Nephron progenitor cell (in vitro differentiated cells): ENCODE measurements at regions not wholly inside any gene's neighbourhood (a gene's known extent, or its start where the extent isn't known, plus 50 kb on each side); places are given as distances from the start of the nearest gene placed in this dataset.
"Not testable (repeated sequence)": the region's sequence is repeated elsewhere in the genome, so short reads cannot be mapped to it uniquely, and the experiment has no call there.

Experiments
- DNase-seq: peaks from one replicate; pipeline ENCODE4 v3.0.0; 2021
- H3K27ac Mint-ChIP-seq: 2 replicates; pipeline ENCODE4 v1.8.0; 2021; ENCODE audit warnings: mild to moderate bottlenecking, moderate library complexity, mixed read lengths
- H3K27me3 Mint-ChIP-seq: 2 replicates; pipeline ENCODE4 v1.8.0; 2021; ENCODE audit warnings: mild to moderate bottlenecking, low read depth, mixed read lengths; ENCODE audit not compliant: poor library complexity
- H3K36me3 Mint-ChIP-seq: 2 replicates; pipeline ENCODE4 v1.8.0; 2021; ENCODE audit warnings: low read depth, mixed read lengths
- H3K4me1 Mint-ChIP-seq: 2 replicates; pipeline ENCODE4 v1.8.0; 2021; ENCODE audit warnings: mixed read lengths
- H3K4me3 Mint-ChIP-seq: 2 replicates; pipeline ENCODE4 v1.8.0; 2021; ENCODE audit warnings: mild to moderate bottlenecking, moderate library complexity, mixed read lengths
- H3K9me3 Mint-ChIP-seq: 2 replicates; pipeline ENCODE4 v1.8.0; 2021; ENCODE audit warnings: mild to moderate bottlenecking, moderate library complexity, mixed read lengths

DNA sequence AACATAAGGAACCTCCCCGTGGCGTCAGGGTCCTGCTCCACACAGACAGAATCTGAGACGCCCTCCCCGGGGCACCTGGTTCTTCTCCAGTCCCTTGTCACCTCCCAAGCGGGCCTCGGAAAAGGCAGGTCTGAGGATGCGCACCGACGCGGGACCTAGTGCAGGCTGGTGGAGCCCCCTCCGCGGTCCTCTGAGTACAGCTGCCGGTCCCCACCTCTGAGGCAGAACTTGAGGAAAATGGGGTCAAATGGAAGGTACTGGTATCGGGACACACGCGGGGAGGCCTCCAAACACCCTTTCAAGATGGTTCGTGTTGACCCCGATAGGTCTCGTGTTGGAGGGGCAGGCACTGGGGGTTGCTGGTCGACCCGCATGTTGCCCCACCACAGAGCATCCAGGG, 1725.3 kb downstream of the SPATA31A7 start:
- H3K36me3 Mint-ChIP-seq, H3K4me1 Mint-ChIP-seq, H3K4me3 Mint-ChIP-seq, DNase-seq, H3K27ac Mint-ChIP-seq, H3K9me3 Mint-ChIP-seq, H3K27me3 Mint-ChIP-seq: not testable (repeated sequence)

DNA sequence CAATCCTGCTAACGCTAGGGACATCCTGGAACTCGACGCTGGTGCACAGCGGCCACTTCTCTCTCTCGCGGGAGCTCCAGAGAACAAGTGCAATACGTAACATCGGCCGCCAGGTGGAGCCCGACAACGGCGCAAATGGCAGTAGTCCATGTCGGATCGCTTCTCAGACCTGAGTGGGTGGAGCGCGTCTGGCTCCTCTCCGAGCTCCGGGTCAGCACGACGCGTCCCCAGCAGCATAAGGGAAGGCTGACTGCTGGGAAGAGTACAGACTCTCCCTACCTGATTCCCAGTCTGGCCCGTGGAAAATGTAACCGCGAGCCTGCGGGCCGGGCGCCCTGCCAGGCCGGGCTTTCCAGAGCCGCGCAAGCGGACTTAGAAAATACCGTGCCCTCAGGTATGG, 1725.8 kb downstream of the SPATA31A7 start:
- not testable (repeated sequence) for DNase-seq, H3K4me1 Mint-ChIP-seq, H3K27me3 Mint-ChIP-seq, H3K9me3 Mint-ChIP-seq, H3K4me3 Mint-ChIP-seq, H3K36me3 Mint-ChIP-seq, H3K27ac Mint-ChIP-seq

DNA sequence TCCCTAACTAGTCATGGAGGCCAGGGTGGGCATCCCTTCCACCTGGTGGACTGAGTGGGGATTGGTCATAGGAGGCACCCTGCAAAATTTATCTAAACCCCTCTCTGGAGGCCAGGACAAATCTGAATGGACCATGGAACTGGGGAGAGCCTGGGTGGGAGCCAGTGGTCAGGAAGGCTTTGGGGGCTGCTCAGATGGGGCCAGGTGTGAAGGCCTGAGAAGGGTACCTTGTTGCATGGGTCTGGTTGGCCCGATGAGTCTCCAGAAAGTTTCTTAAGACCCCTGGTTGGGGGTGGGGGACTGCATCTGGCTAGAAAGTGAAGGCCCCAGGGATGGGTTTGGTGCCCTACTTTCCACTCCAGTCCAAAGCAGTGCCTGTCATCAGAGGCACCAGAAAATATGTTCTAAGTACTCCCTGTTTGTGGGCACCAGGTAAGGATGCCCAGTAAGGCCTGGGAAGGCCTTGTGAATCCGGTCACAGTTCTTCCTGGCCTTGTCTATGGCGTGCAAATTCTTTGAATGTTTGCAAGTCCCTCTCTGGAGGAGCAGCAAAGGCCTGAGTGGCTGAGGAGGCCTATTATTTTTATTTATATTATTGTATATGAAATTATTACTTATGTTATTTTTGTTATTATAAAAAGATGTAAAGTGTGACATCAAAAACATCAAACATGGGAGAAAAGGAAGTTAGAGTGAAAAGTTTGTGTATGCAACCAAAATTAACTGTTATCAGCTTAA, 1729.0 kb downstream of the SPATA31A7 start:
- not testable (repeated sequence) for H3K27ac Mint-ChIP-seq, H3K4me1 Mint-ChIP-seq, DNase-seq, H3K4me3 Mint-ChIP-seq, H3K9me3 Mint-ChIP-seq, H3K27me3 Mint-ChIP-seq, H3K36me3 Mint-ChIP-seq

DNA sequence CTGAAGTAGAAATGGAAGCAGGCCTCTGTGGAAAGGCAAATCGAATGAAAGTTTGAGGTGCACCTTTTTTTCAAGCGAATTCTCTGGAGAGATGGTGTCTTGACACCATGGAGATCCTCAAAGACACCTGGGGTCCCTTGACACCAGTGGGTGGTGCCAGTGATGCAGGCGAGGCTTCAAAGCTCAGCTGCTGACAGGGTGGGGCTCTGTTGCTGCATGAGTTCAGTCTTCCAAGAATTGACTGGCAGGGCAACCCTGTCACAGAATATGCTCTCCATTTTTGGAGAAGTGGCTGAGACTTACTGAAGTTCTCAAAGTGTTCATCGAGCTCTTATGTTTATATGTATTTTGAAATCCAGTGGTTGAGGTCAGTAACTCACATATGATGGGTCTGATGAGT, 1741.6 kb downstream of the SPATA31A7 start:
- H3K27me3 Mint-ChIP-seq, H3K36me3 Mint-ChIP-seq, DNase-seq, H3K4me3 Mint-ChIP-seq, H3K4me1 Mint-ChIP-seq, H3K27ac Mint-ChIP-seq, H3K9me3 Mint-ChIP-seq: not testable (repeated sequence)

DNA sequence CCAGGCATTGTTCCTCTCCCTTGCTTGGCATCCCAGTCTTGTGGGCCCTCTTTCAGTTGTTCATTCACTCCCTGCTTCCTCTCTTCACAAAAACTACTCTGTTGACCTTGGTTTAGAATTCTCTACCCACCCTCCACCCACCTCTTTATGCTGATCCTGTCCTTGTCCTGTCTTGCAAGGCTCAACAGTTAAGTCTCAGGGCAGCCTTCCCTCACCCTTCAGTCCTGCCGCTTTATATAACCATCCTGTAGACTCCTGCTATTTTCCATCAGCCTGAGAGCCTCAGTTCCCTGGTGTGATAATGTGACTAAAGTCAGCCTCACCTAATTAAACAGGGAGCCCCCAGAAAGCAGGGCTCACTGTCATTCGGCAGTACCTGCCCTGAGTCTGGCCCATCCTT, 1763.0 kb downstream of the SPATA31A7 start:
- not testable (repeated sequence) for H3K27ac Mint-ChIP-seq, H3K4me1 Mint-ChIP-seq, H3K9me3 Mint-ChIP-seq, H3K36me3 Mint-ChIP-seq, H3K4me3 Mint-ChIP-seq, DNase-seq, H3K27me3 Mint-ChIP-seq
